DMS114 treated with DMSO at 0.1 percent for 48 hours (cell line): ENCODE measurements at regions not wholly inside any gene's neighbourhood (a gene's known extent, or its start where the extent isn't known, plus 50 kb on each side); places are given as distances from the start of the nearest gene placed in this dataset.

Experiments
- DNase-seq: peaks from one replicate; lab custom pipeline; 2025; ENCODE audit not compliant: unreplicated experiment; lab: John Stamatoyannopoulos, UW

DNA sequence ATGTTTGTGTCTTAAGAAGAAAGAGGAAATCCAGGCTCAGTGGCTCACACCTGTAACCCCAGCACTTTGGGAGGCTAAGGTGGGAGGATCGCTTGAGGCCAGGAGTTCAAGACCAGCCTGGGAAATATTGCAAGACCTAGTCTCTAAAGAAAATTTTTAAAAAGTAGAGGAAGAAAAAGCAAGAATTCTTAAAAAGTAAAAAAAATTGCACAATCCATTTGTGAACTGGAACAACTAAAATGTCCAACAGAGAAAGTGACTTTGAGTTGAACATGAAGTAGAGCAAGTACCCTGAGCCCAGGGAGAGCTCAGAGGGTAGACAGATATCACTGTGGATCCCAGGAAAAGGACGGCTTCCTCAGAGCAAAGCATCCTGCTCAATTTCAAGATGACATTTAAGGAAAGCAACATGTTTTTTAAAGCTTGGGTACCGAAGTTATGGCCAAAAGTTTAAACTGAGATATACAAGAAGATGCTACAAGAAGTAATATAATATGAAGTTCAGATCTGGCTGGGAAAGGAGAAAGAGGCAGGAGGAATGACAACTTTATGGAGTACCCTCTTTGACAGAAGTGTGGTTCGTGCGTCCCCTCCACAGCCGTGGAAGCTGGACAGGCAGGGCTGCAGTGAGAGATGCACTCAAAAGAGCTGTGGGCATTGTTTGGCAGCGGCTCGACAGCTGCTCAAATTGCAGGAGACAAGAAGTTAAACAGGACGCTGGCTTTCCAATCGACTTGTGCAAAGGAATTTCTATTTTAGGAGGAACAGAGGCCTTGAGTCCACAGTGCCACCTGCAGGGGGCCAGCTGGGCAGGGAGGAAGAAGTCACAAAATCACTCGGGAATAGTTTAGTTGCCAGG lies 201.3 kb downstream of the JCAD start:
- no peak for DNase-seq

DNA sequence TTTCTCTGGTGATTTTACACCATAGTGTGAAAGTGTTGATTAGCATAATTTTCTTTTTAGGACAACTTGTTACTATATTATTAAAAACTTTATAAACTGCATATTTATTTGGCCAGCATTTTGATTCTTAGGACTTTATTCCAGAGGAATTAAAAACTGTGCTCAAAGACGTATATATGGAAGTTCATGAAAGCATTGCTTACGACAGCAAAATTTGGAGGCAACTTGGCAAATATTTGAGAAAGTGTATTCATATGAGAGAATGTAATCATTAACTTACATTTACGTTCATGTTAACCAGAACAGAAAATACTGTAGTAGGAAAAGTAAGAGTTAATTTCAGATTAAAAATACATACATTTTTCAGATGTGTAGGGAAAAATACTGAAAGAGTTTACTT lies 203.1 kb downstream of the JCAD start:
- no peak for DNase-seq

DNA sequence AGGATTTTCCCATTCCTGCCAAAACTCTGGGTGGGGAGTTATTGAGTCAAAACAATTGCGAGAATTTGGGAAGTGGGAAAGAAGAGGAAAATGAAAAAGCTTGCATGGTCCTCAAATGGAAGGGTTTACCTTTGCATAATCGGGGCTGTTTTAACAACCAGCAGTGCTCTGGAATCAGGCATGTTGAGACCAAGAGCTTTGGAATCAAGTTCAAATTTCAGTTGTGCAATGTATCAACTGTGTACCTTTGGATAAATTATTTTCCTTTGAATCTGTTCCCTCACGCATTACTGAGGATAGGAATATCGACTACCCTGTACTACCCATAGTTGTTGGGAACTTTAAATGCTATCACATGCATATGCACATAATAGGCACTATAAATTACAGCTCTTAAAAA lies 205.5 kb downstream of the JCAD start:
- DNase-seq, result no peak

DNA sequence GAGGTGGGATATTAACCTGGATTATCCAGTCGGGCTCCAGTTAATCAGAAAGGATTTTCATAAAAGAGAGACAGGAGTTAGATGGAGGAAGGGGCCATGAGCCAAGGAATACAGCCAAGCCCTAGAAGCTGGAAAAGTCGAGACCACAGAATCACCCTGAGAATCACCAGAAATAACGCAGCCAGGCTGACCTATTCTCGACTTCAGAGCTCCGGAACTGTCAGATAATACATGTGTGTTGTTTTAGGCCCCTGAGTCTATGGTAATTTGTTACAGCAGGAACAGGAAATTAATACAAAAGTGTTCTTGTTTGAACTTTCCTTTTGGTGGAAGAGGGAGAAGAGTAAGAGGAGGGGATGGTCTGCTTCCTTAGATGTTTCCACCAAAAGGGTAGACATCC lies 208.1 kb downstream of the JCAD start:
- DNase-seq, result no peak

DNA sequence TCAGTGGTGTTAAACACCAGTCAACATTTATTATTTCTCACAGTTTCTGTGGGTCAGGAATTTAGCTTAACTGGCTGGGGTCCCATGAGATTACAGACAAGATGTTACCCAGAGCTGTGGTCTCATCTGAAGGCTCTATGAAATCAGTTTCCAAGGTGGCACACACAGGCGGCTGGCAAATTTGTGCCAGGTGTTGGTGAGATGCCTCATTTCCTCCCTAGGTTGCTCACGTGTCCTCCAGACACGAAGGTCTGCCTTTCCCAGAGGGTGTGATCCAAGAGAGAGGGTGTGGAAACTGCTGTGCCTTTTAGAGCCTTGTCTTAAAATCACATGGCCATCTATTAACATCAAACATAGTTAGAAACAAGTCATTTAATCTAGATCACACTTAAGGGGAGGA lies 209.0 kb downstream of the JCAD start:
- DNase-seq, result no peak

DNA sequence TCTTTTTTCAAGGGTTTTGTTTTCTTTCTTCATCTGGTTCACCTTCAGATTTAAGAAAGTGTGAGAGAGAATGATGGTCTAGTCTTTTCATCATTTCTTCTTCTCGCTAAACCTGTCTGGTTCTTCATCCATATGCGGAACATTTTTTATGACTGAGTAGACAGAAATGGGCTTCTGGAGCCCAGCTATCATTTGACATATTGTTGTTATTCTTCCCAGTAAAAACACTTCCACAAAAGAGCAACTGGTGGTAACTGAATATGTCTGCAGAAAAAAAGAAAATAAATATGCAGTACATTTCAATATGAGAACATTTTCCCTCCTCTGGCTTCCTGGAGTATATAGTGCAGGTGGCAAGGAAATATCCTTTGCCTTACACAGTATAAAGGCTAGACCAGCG lies 209.5 kb downstream of the JCAD start:
- DNase-seq, result no peak

DNA sequence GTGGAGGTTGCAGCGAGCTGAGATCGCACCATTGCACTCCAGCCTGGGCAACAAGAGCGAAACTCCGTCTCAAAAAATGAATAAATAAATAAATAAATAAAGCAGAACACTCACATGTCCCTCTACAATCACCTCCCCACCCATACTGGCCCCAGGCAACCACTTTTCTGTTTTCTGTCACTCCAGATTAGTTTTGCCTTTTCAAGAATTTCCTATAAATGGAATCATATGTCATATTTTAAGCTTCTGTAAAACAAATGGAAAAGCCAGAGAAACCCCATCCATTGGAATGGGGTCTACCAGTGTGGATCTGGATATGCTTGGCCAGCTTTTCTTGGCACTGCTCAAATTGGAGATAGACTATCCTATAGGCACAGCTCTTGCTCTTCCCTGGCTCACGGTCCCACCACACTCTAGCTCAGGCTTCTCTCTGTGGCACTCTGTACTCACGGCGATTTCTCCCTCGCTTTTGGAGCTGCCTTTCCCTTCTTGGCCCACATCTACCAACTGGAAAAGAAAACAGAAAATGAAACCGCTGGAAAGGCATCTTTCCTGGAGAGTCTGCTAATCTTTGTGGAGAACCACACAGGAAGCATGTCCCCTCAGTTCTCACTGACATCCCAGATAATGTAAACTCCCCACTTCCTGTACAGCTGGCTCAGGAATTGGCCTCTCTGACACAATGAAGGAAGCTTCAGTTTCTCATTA lies 210.1 kb downstream of the JCAD start:
- DNase-seq, result no peak

DNA sequence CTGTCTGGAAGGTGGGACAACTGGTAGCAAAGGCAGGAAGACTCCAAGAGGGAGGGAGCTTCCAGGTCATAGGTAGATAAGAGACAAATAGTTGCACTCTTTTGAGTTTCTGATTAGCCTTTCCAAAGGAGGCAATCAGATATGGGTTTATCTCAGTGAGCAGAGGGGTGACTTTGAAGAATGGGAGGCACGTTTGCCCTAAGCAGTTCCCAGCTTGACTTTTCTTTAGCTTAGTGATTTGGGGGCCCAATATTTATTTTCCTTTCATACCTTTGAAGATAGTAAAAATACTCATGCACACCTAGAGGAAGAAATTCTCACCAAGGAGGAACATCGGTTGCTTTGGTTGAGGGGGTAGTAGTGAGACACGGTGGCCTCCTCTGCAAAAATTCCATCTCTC lies 212.1 kb upstream of the SVIL start:
- DNase-seq, result no peak

DNA sequence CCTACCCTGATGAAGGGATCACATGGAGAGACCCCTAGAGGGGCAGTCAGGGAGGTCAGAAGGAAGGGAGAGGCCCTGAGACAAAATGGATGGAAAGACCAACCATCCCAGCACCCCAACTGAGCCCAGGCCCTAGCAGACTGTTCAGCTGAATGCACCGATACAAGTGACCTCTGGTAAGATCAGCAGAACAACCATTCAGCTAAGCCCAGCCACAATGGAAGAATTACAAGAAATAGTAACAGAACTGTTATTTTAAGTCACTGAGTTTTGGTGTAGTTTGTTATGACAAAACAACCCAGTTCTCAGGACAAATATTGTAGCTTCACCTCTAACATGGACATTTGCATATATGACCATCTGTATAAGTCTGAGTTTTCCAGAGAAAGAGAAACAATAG lies 210.4 kb upstream of the SVIL start:
- no peak for DNase-seq

DNA sequence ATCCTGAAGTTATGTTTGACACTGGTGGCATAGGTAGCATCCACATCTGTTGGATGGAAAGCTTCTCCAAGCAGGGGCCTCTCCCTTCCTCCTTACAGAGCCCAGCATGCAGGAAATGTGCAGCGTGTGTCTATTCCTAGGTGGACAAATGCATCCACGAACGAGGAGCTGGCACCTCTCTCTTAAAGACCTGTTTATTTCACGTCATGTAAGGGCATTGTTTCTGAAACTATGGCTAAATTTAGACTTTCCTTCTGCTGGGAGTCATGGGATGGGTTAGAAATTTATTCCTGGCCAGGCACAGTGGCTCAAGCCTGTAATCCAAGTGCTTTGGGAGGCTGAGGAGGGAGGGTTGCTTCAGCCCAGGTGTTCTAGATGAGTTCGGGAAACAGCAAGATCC lies 208.4 kb upstream of the SVIL start:
- no peak for DNase-seq

DNA sequence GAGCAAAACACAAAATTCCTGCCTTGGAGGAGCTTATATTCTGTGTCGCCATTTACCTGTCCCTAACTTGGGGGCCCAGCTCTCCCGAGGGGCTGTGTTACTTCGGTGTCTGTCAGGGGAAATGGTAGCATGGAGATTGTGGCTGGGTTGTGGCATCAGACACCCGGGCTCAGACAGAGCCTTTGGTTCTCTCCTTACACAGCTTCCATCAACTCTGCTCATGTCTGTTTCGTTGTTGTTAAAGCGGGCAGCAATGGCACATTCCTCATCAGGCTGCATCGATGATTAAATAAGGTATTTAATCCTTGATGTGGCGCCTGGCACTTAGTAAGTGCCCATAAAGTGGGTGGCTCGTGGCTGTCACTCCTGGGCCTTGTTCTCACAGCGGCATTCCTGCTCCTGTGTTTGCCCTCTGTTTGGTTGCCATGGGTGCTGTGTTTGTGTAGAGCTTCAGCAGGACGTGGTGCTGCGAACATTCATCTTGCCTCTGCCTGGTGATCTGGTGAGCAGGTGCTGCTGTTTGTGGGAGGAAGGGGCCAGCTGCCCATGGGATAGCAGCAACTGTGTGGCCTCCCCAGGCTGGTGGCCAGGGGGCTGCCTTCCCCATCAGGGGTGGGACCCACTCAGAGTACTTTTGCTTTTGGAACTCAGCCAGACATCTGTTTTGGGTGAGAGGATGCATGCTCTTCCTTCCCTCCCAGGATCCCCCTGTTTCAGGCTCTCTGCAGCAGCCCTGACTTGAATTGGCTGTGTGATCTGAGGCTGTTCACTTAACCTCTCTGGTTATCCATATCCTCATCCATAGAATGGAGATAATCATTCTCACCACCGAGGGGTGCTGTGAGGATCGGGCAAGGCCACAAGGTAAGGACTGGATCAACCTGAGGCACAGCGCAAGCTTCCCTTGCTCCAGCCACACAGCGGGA lies 207.2 kb upstream of the SVIL start:
- no peak for DNase-seq

DNA sequence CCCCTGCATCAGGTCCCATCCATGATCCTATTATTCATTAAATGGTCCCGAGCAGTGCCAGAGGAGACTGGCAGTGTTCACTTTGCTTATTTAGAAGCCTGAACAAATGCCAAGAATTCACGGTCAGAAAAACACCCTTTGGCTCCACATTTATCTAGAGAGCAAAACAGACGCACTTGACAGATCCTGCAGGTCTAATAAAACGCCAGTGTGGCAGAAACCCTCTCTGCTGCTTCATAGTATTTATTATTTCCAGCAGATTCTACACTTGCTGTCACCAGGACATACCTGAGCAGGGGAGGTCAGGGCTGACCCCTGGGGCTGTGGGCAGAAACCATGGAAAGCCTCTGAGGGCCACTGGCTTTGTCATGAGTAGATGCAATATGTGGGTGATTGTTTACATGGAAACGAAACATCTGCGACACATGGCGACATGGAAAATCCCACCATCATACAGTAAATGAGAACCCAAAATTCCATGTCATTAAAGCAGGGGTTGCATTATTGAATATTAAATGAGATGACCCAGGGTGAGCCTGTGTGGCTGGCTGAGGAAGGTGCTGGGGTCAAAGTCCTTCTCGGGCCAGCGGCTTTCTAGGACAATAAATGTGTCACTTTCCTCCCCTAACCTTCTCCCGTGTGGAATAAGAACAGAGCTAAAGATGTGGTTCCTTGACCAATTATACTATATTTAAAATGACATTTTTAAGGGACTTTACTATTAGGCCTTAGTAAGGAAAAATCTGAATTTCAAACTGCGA lies 205.9 kb upstream of the SVIL start:
- DNase-seq, result no peak

DNA sequence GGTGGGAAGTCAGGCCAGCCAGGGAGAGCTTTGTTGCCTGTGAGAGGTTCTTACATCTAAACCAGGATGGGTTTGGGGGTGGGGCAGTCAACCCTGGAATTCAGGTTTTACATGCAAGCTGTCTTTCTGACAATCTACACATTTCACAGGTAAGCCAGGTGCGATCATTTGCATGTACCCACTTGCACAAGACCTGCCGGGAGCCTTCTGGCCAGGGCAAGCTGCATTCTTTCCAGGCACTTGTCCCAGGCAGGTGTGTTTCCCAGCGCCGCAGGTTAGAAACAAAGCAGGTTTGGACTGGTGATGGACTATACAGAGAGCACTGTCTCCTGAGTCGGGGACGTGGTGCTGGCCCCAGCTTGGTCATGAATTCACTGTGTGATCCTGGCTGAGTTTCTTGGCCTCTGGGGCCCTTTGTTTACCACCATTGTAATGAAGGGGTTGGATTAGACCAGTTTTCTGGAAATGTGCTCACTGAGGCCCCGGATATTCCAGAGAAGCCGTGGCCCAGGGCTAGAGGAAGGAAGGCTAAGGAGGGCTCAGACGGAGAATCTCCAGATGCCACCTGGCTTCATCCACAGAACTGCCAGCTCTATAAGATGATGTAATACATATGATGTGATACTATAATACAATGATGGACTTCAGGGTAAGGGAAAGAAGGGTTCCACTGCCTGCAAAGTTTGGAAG lies 205.2 kb upstream of the SVIL start:
- no peak for DNase-seq

DNA sequence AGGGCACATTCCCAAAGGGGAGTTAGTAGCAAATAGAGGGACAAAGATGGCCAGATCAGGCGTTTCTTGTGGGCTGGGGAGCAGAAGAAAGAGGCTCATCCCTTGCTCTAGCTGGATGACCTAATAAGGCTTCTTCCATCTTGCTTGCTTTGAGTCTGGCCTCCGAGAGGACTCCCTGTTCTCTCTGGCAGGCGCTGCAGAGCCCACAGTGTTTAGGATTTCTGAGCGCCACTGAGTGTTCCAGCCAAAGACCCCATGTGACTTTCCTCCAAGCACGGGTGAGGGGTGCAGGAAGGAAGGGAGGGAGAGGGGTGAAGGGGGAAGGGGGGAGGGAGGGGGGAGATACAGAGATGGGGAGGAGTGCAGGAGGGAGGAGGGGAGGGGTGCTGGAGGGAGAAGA lies 203.8 kb upstream of the SVIL start:
- no peak for DNase-seq

DNA sequence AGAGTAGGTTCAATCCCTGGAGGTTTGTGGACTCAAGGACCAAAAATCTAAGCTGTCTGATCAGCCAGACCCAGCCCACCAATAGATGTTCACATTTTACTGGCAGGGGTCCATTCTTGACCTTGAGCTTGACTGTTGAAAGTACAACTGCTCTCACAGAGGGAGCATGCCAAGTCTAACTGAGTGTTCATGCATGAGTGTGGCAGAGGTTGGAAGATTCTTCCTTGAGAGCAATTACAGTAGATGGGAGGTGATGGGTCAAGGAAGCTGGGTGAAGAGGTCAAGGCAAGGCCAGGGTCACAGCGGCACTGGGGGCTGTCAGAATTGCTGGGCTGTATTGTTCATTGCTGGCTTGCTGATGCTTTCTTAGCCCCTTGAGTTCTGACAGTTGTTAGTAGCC lies 202.8 kb upstream of the SVIL start:
- no peak for DNase-seq

DNA sequence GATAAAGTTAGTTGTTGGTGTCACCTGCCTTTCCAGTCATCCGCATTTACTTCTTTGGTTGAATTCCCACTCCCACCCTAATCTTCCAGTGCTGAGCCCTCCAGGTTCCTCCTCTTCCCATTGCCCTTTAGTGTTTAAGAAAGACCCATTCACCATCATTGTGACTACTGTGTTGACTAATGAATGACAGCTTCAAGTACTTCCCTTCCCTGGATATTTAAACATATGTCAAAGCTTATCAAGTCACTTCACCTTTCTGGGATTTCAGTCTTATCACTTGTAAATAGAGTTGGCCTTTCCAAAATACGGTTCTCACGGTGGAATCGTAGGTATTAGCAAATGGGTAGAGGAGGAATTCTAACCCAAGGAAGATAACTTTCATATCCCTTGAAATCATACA lies 201.6 kb upstream of the SVIL start:
- no peak for DNase-seq

DNA sequence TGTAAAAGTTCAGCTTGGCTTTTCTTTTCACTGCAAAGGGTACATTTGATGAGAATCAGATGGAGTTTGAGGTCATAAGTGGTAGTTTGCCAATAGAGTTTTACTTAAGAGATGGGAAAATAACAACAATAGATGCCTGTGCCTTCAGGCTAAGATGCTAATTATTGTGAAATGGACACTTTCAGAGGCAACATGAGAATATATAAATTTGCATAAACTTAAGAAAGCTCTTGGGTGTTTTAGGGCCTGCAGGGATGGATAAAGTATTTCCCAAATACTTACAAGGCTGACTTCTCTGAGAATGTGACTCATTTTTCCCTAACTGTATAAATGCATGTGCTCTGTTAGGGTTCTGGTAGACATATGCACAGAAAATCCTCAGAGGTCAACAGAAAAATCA lies 200.3 kb upstream of the SVIL start:
- no peak for DNase-seq

DNA sequence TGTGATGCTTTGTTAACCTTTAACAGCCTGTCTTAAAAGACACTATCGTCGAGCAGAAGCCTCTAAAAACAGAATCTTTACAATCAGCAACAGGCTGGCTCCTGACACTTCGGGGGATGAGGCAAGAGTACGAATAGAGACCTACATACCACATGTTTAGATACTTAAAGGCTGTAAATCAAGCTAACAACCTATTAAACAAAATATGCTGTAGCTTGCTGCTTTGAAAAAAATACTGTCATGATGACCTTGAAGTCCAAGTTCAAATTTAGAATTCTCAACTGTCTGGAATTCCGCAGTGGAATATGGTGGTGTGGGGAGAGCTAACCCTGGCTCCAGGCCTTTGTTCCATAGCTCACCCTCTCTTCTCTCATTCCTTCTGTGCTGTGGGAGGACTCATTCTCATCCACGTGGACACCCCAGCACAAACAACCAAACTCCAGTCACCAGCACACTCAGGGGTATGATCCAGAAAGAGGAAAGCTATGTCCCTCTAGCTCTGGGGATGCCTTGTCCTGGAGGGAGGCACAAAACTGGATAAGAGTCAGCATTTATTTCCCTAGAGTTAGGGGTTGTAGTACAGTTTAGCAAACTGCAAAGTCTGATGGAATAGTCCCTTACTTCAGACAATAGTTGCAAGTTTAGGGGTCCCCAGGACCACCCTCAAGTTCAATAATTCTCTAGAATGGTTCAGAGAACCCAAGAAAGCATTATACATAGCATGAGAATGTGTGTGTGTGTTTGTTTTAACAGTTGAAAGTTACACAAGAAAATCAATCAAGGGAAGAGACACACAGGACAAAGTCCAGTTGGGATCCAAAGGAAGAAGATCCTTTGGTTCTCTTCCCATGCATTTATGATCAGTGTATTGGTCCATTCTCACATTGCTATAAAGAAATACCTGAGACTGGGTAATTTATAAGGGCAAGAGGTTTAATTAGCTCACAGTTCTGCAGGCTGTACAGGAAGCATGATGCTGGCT lies 196.1 kb upstream of the SVIL start:
- DNase-seq, result no peak

DNA sequence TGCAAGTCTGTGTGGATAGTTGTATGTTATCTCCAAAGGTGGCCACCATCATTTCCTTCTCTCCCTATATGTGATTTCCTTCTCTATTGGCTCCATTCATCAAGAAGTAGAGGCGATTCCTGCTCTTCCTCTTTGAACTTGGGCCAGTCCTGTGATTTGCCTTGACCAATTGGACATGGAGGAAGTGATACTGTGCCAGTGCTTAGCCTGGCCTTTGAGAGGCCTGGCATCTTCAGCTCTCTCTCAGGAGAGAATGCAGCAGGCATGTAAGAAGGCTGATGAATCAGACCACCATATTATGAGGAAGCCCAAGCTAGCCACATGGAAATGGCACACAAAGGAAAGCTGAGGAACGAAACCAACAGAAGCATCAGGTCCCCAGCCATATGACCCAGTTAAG lies 195.0 kb upstream of the SVIL start:
- no peak for DNase-seq
